Mucosa of descending colon (tissue), 3 donors: ENCODE measurements at regions not wholly inside any gene's neighbourhood (a gene's known extent, or its start where the extent isn't known, plus 50 kb on each side); places are given as distances from the start of the nearest gene placed in this dataset.

Experiments
- ATAC-seq: fragments of 200-7000 bp; cut with Tn5 transposase; one replicate; pipeline ENCODE4 v1.9.1; 2020; ENCODE audit warnings: mild to moderate bottlenecking, moderate library complexity
- DNase-seq, 3 donors: peaks; one replicate each; pipeline ENCODE4 v3.0.0-alpha.2; 2020
- H3K36me3 ChIP-seq: fragments of 200-600 bp; one replicate; pipeline ENCODE4 v1.8.0; 2021; ENCODE audit warnings: low read depth, mild to moderate bottlenecking
- H3K4me1 ChIP-seq: fragments of 200-600 bp; one replicate; pipeline ENCODE4 v1.8.0; 2021; ENCODE audit warnings: low read depth, mild to moderate bottlenecking
- H3K4me3 ChIP-seq: fragments of 200-600 bp; one replicate; pipeline ENCODE4 v1.8.0; 2021; ENCODE audit warnings: mild to moderate bottlenecking
- H3K9me3 ChIP-seq: fragments of 200-600 bp; one replicate; pipeline ENCODE4 v1.8.0; 2021; ENCODE audit warnings: mild to moderate bottlenecking
- intact Hi-C, 2 donors: fragments of 100-400 bp; cut with DNase I in 1 of 2; cut with micrococcal nuclease in 1 of 2; formaldehyde crosslinking; loops; one replicate each; pipeline versions ENCODE4 v1.11.0 to v1.11.1; 2022; cut with DNase I, micrococcal nuclease
- TF ChIP-seq, protein P1 (sequence below): fragments of 200-600 bp; IDR thresholded peaks from one replicate; pipeline ENCODE4 v1.8.0; 2022; ENCODE audit warnings: antibody characterized with exemption, mild to moderate bottlenecking
- donor health status: DM: no; HTN: no; CAD: no; lungs with moderate emphysema.
- donor health status: DM: no; HTN: no; CAD: no.
- donor health status: DM: no; HTN: yes; CAD: no.

DNA sequence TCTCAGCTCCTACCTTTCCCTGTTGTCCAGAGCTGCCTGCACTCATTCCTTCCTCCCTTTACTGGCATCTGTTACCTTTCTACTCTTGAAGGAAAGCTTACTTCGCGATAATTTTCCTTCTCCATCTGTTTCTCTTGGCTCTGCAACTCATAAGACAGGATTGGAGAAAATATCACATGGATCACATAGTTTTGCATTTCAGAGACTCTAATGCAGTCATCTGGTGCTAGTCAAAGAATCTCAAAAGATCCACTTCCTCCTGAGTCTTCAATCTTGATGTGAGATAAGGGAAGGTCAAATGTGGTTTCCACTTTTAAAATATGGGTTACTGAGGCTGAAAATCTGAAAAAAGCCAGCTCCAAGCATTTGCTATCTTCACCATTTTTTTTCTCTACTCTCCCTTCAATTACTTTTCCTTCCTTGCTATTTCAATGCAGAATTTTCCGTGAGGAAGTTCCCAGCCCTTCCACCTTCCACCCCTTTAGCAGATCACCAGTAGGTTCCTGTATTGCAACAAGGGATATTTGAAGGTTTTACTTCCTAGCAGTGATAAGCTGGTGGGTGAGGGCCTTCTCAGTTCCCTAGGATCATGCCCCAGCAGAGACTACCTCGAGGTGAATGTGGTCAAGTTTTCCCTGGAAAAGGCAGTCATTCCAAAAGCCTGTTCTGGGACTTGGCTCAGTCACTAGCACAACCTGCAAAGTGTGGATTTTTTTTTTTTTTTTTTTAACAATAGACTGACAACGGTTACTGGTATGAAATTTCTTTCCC, 62.8 kb upstream of the LRRC1 start:
- intact Hi-C loops: loop anchor here in 1 of 2 donors (5.0 kb wide), 1 partner anchor 240 kb away; no protein-coding TSS in a partner anchor
- Histone ChIP-seq H3K36me3 (no peaks in the 10 kb centered on the region), H3K9me3 (no peaks in the 10 kb centered on the region), H3K4me3 (no peak overlapping the region), H3K4me1 (peaks cover 3% of the 10 kb centered on the region)
- ATAC-seq (no peak), DNase-seq (no peak)
- TF ChIP-seq, protein P1, sequence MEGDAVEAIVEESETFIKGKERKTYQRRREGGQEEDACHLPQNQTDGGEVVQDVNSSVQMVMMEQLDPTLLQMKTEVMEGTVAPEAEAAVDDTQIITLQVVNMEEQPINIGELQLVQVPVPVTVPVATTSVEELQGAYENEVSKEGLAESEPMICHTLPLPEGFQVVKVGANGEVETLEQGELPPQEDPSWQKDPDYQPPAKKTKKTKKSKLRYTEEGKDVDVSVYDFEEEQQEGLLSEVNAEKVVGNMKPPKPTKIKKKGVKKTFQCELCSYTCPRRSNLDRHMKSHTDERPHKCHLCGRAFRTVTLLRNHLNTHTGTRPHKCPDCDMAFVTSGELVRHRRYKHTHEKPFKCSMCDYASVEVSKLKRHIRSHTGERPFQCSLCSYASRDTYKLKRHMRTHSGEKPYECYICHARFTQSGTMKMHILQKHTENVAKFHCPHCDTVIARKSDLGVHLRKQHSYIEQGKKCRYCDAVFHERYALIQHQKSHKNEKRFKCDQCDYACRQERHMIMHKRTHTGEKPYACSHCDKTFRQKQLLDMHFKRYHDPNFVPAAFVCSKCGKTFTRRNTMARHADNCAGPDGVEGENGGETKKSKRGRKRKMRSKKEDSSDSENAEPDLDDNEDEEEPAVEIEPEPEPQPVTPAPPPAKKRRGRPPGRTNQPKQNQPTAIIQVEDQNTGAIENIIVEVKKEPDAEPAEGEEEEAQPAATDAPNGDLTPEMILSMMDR: no peak

DNA sequence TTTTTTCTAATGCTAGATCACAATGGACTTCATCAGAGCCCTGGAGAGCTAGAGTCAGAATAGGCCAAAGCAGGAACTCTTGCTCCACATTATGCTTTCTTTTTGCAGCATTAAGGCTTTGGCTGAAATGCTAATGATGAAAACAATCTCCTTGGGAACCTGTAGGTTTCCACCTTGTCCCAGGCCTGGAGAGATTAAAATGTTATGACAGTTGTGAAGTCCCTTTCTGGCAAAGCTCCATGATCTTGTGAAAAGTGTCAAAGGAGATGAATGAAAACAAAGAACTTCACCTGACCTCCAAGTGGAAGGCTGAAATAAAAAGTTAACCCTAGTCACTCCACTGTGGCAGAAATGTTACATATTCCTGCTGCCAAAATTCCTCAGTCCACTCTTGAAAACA, 64.0 kb upstream of the LRRC1 start:
- DNase-seq: no peak
- Histone ChIP-seq H3K9me3 (no peaks in the 10 kb centered on the region), H3K36me3 (no peaks in the 10 kb centered on the region), H3K4me1 (peaks cover 3% of the 10 kb centered on the region), H3K4me3 (no peak overlapping the region)
- TF ChIP-seq, protein P1: no peak
- intact Hi-C loops: loop anchor here in 1 of 2 donors (5.0 kb wide), 1 partner anchor 238 kb away; no protein-coding TSS in a partner anchor
- ATAC-seq: no peak

DNA sequence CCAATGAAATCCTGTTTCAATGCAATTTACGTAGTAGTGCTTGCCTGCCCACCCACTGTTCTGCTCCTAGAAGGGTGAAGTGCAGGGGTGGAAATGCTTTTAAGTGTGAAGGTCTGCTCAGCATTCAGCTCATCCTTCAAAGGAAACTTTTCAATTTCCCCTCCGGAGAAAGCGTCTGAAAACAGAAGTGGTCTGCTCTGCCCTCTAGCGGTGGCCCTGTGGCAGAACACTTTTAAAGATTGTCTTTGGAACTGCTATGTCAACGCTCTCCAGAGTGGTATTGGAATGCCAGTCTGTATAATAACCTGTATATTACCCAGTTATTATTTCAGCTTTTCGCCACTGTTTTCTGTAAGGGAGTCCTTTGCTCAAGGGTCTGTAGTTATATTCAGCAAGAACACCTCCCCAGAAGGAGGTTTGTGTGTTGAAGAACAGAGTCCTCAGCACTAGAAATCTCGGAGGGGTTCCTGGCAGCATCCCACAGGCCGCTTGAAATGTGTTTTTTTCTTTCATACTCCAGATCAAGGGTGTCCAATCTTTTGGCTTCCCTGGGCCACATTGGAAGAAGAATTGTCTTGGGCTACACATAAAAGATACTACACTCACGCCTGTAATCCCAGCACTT, 63.1 kb upstream of the KLHL31 start:
- DNase-seq (peak in 2 of 3 donors; percentile 45 to 49), ATAC-seq (peak; percentile 76)
- no peaks in the 10 kb centered on the region for H3K36me3 ChIP-seq
- intact Hi-C loops: loop anchor here in 1 of 2 donors (2.0 kb wide), 1 partner anchor 236 kb away; no protein-coding TSS in a partner anchor
- H3K4me3 ChIP-seq: no peak overlapping the region
- no peaks in the 10 kb centered on the region for H3K9me3 ChIP-seq
- TF ChIP-seq, protein P1: peak; percentile 68
- H3K4me1 ChIP-seq: peaks cover 6% of the 10 kb centered on the region

DNA sequence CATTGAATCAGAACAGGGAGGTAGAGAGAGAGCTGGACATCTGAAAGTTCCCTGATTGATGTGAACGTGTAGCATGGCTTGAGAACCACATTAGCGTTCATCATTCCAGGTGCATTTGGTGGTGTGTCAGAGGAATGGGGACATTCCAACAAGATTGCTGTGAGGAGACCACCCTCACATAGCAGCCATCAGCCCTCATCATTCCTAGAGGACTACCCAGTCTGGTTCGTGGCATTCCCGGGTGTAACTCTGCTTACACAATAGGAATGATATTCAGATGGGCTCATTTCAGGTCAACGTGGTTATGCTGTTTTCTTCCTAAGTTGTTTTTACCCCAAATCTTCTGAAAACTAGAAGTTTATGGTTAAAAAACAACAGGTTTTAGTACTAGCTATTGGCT, 62.2 kb upstream of the KLHL31 start:
- TF ChIP-seq, protein P1: no peak
- Histone ChIP-seq H3K36me3 (no peaks in the 10 kb centered on the region), H3K4me3 (no peak overlapping the region), H3K9me3 (no peaks in the 10 kb centered on the region), H3K4me1 (peaks cover 6% of the 10 kb centered on the region)
- intact Hi-C loops: loop anchor here in 1 of 2 donors (2.0 kb wide), 1 partner anchor 235 kb away; no protein-coding TSS in a partner anchor
- no peak for ATAC-seq
- DNase-seq: no peak

DNA sequence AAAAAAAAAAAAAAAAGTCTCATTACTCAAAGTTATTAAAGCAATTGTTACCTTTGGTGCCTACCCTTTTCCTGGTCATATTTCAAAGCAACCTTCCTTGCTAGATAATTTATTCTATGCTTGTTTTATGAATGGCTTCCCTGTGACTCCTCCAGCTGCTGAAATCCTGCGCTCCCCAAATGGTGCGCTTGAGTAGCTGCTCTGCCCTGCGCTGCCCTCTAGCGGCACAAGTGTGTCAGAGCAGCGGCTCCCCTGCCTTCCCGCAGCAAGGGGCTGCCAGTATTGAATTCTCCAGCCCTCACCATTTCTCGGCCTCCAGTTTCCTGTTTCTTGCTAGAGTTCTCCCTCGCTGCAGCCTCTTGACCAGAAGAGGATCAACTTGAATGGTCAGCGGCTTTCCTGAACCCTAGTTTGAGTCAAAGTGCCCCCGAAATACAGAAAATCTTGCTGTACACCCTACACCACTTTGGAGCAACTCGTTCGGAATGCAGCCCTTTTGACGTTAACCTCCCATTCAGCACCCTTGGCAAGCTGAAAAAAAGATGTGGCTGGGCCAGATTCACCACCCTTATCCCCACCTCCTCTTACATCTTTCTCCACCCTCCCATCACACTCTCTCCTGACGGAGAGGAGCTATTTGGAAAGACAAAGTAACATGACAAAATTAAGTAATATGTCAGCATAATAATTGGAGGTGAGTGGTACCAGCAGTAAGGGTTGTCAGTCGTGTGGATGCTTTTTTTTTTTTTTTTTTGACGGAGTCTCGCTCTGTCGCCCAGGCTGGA, 60.4 kb upstream of the KLHL31 start:
- peak; percentile 96 for ATAC-seq
- TF ChIP-seq, protein P1: peak; percentile 96
- H3K4me1 ChIP-seq: peaks cover 6% of the 10 kb centered on the region
- intact Hi-C loops: no loop called here
- no peak overlapping the region for H3K4me3 ChIP-seq
- DNase-seq: peak; percentile 71 to 86 (median 84)
- H3K9me3 ChIP-seq: no peaks in the 10 kb centered on the region
- no peaks in the 10 kb centered on the region for H3K36me3 ChIP-seq
